Neuronal stem cell (in vitro differentiated cells): ENCODE measurements at regions not wholly inside any gene's neighbourhood (a gene's known extent, or its start where the extent isn't known, plus 50 kb on each side); places are given as distances from the start of the nearest gene placed in this dataset.

Source experiments
- DNase-seq: peaks from one replicate; pipeline ENCODE4 v3.0.0-alpha.2; 2013; ENCODE audit warnings: low spot score
- H2AFZ ChIP-seq: one replicate; pipeline ENCODE4 v1.6.1; 2013; ENCODE audit warnings: mild to moderate bottlenecking, low read length, inconsistent platforms
- H2AK5ac ChIP-seq: 2 replicates; pipeline ENCODE4 v1.6.1; 2013; ENCODE audit warnings: low read depth, mild to moderate bottlenecking, inconsistent platforms, low read length, moderate library complexity, mixed read lengths
- H2BK120ac ChIP-seq: 2 replicates; pipeline ENCODE4 v1.6.1; 2013; ENCODE audit warnings: low read depth, mild to moderate bottlenecking, inconsistent platforms, low read length, moderate library complexity, mixed read lengths
- H2BK12ac ChIP-seq: one replicate; pipeline ENCODE4 v1.6.1; 2013; ENCODE audit warnings: low read length, inconsistent platforms
- H2BK15ac ChIP-seq: 2 replicates; pipeline ENCODE4 v1.6.1; 2013; ENCODE audit warnings: mild to moderate bottlenecking, low read length, inconsistent platforms, mixed read lengths
- H2BK5ac ChIP-seq: one replicate; pipeline ENCODE4 v1.6.1; 2013; ENCODE audit warnings: inconsistent platforms, mild to moderate bottlenecking, low read length, moderate library complexity
- H3K14ac ChIP-seq: one replicate; pipeline ENCODE4 v1.6.1; 2013; ENCODE audit warnings: low read length, inconsistent platforms
- H3K18ac ChIP-seq: 2 replicates; pipeline ENCODE4 v1.6.1; 2013; ENCODE audit warnings: low read length, inconsistent platforms
- H3K23ac ChIP-seq: 2 replicates; pipeline ENCODE4 v1.6.1; 2013; ENCODE audit warnings: low read depth, mild to moderate bottlenecking, mixed read lengths, low read length, inconsistent platforms; ENCODE audit not compliant: poor library complexity
- H3K27ac ChIP-seq: replicated peaks from 3 replicates; pipeline ENCODE4 v1.5.1; 2013; ENCODE audit warnings: low read length, inconsistent platforms
- H3K27me3 ChIP-seq, 3 experiments: 2 replicates each; pipeline ENCODE4 v1.6.1; 2013; ENCODE audit warnings: low read length in 3 of 3, mild to moderate bottlenecking in 2 of 3, inconsistent platforms in 1 of 3, low read depth in 1 of 3, mixed read lengths in 1 of 3, moderate library complexity in 1 of 3; ENCODE audit not compliant: control insufficient read depth in 3 of 3, insufficient read depth in 3 of 3
- H3K36me3 ChIP-seq, 2 donors: replicated peaks in 1 of 2; 2 replicates each; pipeline ENCODE4 v1.6.1; 2013; ENCODE audit warnings: low read length in 2 of 2; ENCODE audit not compliant: control insufficient read depth in 2 of 2, insufficient read depth in 2 of 2
- H3K4ac ChIP-seq: 2 replicates; pipeline ENCODE4 v1.6.1; 2013; ENCODE audit warnings: inconsistent platforms, mild to moderate bottlenecking, low read length, moderate library complexity
- H3K4me1 ChIP-seq, 2 donors: 1 replicate in 1 of 2; 2 replicates in 1 of 2; pipeline ENCODE4 v1.6.1; 2013; ENCODE audit warnings: low read length in 2 of 2, low read depth in 1 of 2; ENCODE audit not compliant: control insufficient read depth in 2 of 2, insufficient read depth in 1 of 2
- H3K4me2 ChIP-seq: one replicate; pipeline ENCODE4 v1.6.1; 2013; ENCODE audit warnings: mild to moderate bottlenecking, low read length, inconsistent platforms; ENCODE audit not compliant: insufficient read depth, poor library complexity, severe bottlenecking
- H3K4me3 ChIP-seq, 2 donors: 2 replicates each; pipeline ENCODE4 v1.5.1; 2013; ENCODE audit warnings: low read length in 2 of 2, mild to moderate bottlenecking in 2 of 2, inconsistent platforms in 1 of 2, moderate library complexity in 1 of 2
- H3K79me1 ChIP-seq: one replicate; pipeline ENCODE4 v1.6.1; 2013; ENCODE audit warnings: low read depth, mild to moderate bottlenecking, inconsistent platforms, low read length, moderate library complexity
- H3K9ac ChIP-seq: one replicate; pipeline ENCODE4 v1.6.1; 2013; ENCODE audit warnings: mild to moderate bottlenecking, low read depth, low read length, inconsistent platforms; ENCODE audit not compliant: poor library complexity
- H3K9me3 ChIP-seq, 2 donors: replicated peaks in 1 of 2; 2 replicates each; pipeline versions ENCODE3 to v1.6.1; 2013; ENCODE audit warnings: low read length in 2 of 2, mild to moderate bottlenecking in 2 of 2, inconsistent platforms in 1 of 2, low read depth in 1 of 2, mixed read lengths in 1 of 2, moderate library complexity in 1 of 2; ENCODE audit not compliant: control insufficient read depth in 2 of 2, insufficient read depth in 1 of 2
- H4K8ac ChIP-seq: one replicate; pipeline ENCODE4 v1.6.1; 2013; ENCODE audit warnings: low read depth, mild to moderate bottlenecking, inconsistent platforms, low read length, moderate library complexity
- H4K91ac ChIP-seq: one replicate; pipeline ENCODE4 v1.6.1; 2013; ENCODE audit warnings: low read length, low read depth, mild to moderate bottlenecking, inconsistent platforms; ENCODE audit not compliant: poor library complexity
- WGBS, 2 donors: extraction: QIAGEN DNeasy Blood & Tissue Kit; methylation state at CpG; one replicate each; pipeline ENCODE4 v1.1.7; 2013; ENCODE audit warnings: missing lambda C conversion rate in 2 of 2, mixed read lengths in 1 of 2; ENCODE audit not compliant: insufficient read length in 2 of 2, insufficient replicate concordance in 1 of 2; ENCODE audit errors: extremely low coverage in 2 of 2; 5-methylcytosine and 5-hydroxymethylcytosine counted together

GRCh38 chr2:129673847-129674711 is 305.4 kb upstream of the RAB6C start:
- H2BK5ac ChIP-seq = no peak overlapping the region
- no peak overlapping the region for H2BK12ac ChIP-seq
- no peak overlapping the region for H3K27ac ChIP-seq
- H4K8ac ChIP-seq = no peak overlapping the region
- H3K9ac ChIP-seq = no peak overlapping the region
- H2BK15ac ChIP-seq = no peak overlapping the region
- no peak overlapping the region for H3K18ac ChIP-seq
- DNase-seq = no peak
- H2BK120ac ChIP-seq = no peak overlapping the region
- H3K4me3 ChIP-seq = no peak overlapping the region
- H3K4me2 ChIP-seq = no peak overlapping the region
- H3K9me3 ChIP-seq = no peaks in the 10 kb centered on the region
- H2AK5ac ChIP-seq = no peak overlapping the region
- no peaks in the 10 kb centered on the region for H3K36me3 ChIP-seq
- no CpG with 5 or more reads among the region's 14 CpGs for WGBS, 2 donors
- H3K23ac ChIP-seq = no peak overlapping the region
- H4K91ac ChIP-seq = no peak overlapping the region
- peaks cover 0 to 4% (median 0%) of the 10 kb centered on the region in 3 experiments for H3K27me3 ChIP-seq
- no peak overlapping the region for H3K14ac ChIP-seq
- H3K4ac ChIP-seq = no peak overlapping the region
- peaks cover 1 to 3% of the 10 kb centered on the region in 2 donors for H3K4me1 ChIP-seq
- no peaks in the 10 kb centered on the region for H3K79me1 ChIP-seq
- H2AFZ ChIP-seq = peak overlapping the region; percentile 2

- no peak overlapping the region for H2AFZ ChIP-seq
- no peak overlapping the region for H3K4me2 ChIP-seq
- H2BK12ac ChIP-seq = no peak overlapping the region
- no peak for DNase-seq
- H3K9me3 ChIP-seq = no peaks in the 10 kb centered on the region
- H2BK120ac ChIP-seq = no peak overlapping the region
- H3K9ac ChIP-seq = no peak overlapping the region
- no CpG with 5 or more reads among the region's 9 CpGs for WGBS, 2 donors
- no peaks in the 10 kb centered on the region for H3K36me3 ChIP-seq
- H2BK5ac ChIP-seq = no peak overlapping the region
- no peak overlapping the region for H3K14ac ChIP-seq
- H4K91ac ChIP-seq = no peak overlapping the region
- H3K4me3 ChIP-seq = no peak overlapping the region
- no peak overlapping the region for H2AK5ac ChIP-seq
- no peak overlapping the region for H4K8ac ChIP-seq
- H3K18ac ChIP-seq = no peak overlapping the region
- no peaks in the 10 kb centered on the region for H3K79me1 ChIP-seq
- H3K27ac ChIP-seq = no peak overlapping the region
- H2BK15ac ChIP-seq = no peak overlapping the region
- peaks cover 1 to 3% of the 10 kb centered on the region in 2 donors for H3K4me1 ChIP-seq
- peaks cover 0 to 4% (median 0%) of the 10 kb centered on the region in 3 experiments for H3K27me3 ChIP-seq
- no peak overlapping the region for H3K23ac ChIP-seq
- H3K4ac ChIP-seq = no peak overlapping the region
Observed at GRCh38 chr2:129678751-129679150, 300.7 kb upstream of the RAB6C start.

GRCh38 chr2:129681788-129682187 is 297.7 kb upstream of the RAB6C start:
- H2AK5ac ChIP-seq = no peak overlapping the region
- H2AFZ ChIP-seq = no peak overlapping the region
- H3K4me2 ChIP-seq = no peak overlapping the region
- no peak overlapping the region for H4K91ac ChIP-seq
- no peak overlapping the region for H2BK15ac ChIP-seq
- no peak overlapping the region for H3K4me3 ChIP-seq
- H2BK120ac ChIP-seq = no peak overlapping the region
- H3K27me3 ChIP-seq = no peaks in the 10 kb centered on the region
- H3K18ac ChIP-seq = no peak overlapping the region
- WGBS, 2 donors = no CpG with 5 or more reads among the region's 1 CpG
- no peak overlapping the region for H3K14ac ChIP-seq
- no peak overlapping the region for H3K9ac ChIP-seq
- no peak overlapping the region for H3K23ac ChIP-seq
- no peaks in the 10 kb centered on the region for H3K79me1 ChIP-seq
- no peak overlapping the region for H3K4ac ChIP-seq
- no peak for DNase-seq
- no peaks in the 10 kb centered on the region for H3K9me3 ChIP-seq
- no peak overlapping the region for H4K8ac ChIP-seq
- no peaks in the 10 kb centered on the region for H3K36me3 ChIP-seq
- no peak overlapping the region for H3K27ac ChIP-seq
- no peak overlapping the region for H2BK12ac ChIP-seq
- no peaks in the 10 kb centered on the region for H3K4me1 ChIP-seq
- H2BK5ac ChIP-seq = no peak overlapping the region

DNA sequence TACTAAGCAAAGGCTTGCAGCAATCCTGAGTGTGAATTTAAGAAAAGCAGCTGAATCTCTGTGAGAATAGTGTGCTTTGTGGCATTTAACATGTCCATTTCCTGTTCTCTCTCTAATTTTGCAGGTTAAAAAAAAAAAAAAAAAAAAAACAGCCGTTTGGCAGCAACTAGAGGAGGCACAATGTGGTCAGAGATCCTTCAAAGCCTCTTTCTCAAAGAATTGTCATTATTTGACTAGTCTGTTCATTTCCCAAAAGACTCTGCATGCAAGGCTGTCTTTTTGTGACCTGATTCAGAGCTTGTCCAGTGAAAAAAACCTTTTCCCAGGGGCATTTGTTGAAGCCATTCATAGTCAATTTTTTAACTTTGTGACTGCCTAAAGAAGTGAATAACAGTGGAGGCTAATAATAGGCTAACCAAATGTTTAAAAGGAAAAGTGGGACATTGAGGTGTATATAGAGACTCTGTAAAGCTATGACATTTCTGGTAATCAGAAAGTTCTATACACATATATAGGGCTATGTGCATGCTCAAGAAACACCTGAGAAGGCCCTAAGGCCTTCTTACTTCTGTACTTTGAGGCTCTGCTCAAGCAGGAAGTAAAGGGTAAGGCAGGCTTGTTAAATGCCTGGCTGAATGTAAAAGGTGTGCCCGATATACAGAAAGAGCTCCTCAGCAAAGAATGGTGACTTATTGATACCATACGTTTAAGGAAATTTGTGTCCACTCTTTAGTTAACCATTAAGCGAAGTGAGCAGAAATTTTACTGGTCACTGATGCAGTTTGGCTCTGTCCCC is 289.6 kb upstream of the RAB6C start:
- H3K4me1 ChIP-seq = no peaks in the 10 kb centered on the region
- no peak overlapping the region for H2BK12ac ChIP-seq
- WGBS, 2 donors = no CpG with 5 or more reads among the region's 4 CpGs
- H4K91ac ChIP-seq = no peak overlapping the region
- no peak overlapping the region for H2BK15ac ChIP-seq
- no peak overlapping the region for H2AK5ac ChIP-seq
- H3K14ac ChIP-seq = no peak overlapping the region
- no peak overlapping the region for H3K27ac ChIP-seq
- no peak overlapping the region for H3K4ac ChIP-seq
- no peaks in the 10 kb centered on the region for H3K27me3 ChIP-seq
- H3K4me3 ChIP-seq = no peak overlapping the region
- no peak for DNase-seq
- H2BK120ac ChIP-seq = no peak overlapping the region
- H3K79me1 ChIP-seq = no peaks in the 10 kb centered on the region
- no peak overlapping the region for H2BK5ac ChIP-seq
- no peak overlapping the region for H4K8ac ChIP-seq
- no peak overlapping the region for H3K4me2 ChIP-seq
- H3K36me3 ChIP-seq = no peaks in the 10 kb centered on the region
- peak overlapping the region; percentile 40 for H2AFZ ChIP-seq
- H3K9ac ChIP-seq = no peak overlapping the region
- H3K9me3 ChIP-seq = no peaks in the 10 kb centered on the region
- no peak overlapping the region for H3K18ac ChIP-seq
- H3K23ac ChIP-seq = no peak overlapping the region
